BLaER1 treated with 17β-estradiol and CSF1 and Interleukin-3, amounts not matched to agents 10 nM and 100 nM (cell line): ENCODE measurements at regions not wholly inside any gene's neighbourhood (a gene's known extent, or its start where the extent isn't known, plus 50 kb on each side); places are given as distances from the start of the nearest gene placed in this dataset.

Experiments used
- H3K27ac ChIP-seq, 11 experiments: shearing (Covaris generic); formaldehyde crosslinking; 2 replicates each; pipeline ENCODE4 v1.8.1; 2022
- H3K27me3 ChIP-seq, 11 experiments: shearing (Covaris generic); formaldehyde crosslinking; 2 replicates each; pipeline ENCODE4 v1.8.1; 2022
- H3K36me3 ChIP-seq, 11 experiments: shearing (Covaris generic); formaldehyde crosslinking; 2 replicates each; pipeline ENCODE4 v1.8.1; 2022
- H3K4me1 ChIP-seq, 10 experiments: shearing (Covaris generic); formaldehyde crosslinking; 2 replicates each; pipeline ENCODE4 v1.8.1; 2022
- H3K4me2 ChIP-seq, 11 experiments: shearing (Covaris generic); formaldehyde crosslinking; 2 replicates each; pipeline ENCODE4 v1.8.1; 2022
- H3K4me3 ChIP-seq, 10 experiments: shearing (Covaris generic); formaldehyde crosslinking; 2 replicates each; pipeline ENCODE4 v1.8.1; 2022
- H3K9ac ChIP-seq, 11 experiments: shearing (Covaris generic); formaldehyde crosslinking; 2 replicates each; pipeline ENCODE4 v1.8.1; 2022
- H3K9me3 ChIP-seq, 11 experiments: shearing (Covaris generic); formaldehyde crosslinking; replicated peaks in 1 of 11; 2 replicates each; pipeline ENCODE4 v1.8.1; 2022
- H4K20me1 ChIP-seq, 11 experiments: shearing (Covaris generic); formaldehyde crosslinking; 2 replicates each; pipeline ENCODE4 v1.8.1; 2022
- Cebpa-rat ChIP-seq, 11 experiments: shearing (Covaris generic); IDR thresholded peaks; 2 replicates each; pipeline ENCODE4 v1.8.1; 2022

- H3K9me3 ChIP-seq = 0 out of 22 replicates have a peak, but pooled peaks cover 0 to 4% (median 0%) of the 10 kb centered on the region in 11 experiments
These were observed 122.6 kb downstream of the USP22 start for GRCh38 chr17:20920095-20920814.

GRCh38 chr17:20920815-20921199, 122.0 kb downstream of the USP22 start:
- H4K20me1 ChIP-seq = no peaks in the 10 kb centered on the region
- no peaks in the 10 kb centered on the region for H3K36me3 ChIP-seq
- 0 out of 22 replicates have a peak, but pooled peaks cover 0 to 4% (median 0%) of the 10 kb centered on the region in 11 experiments for H3K9me3 ChIP-seq
- TF ChIP-seq Cebpa-rat (IDR thresholded peaks at IDR 0.05) = no peak
- H3K27ac ChIP-seq = no peak overlapping the region
- peaks cover 0 to 3% (median 0%) of the 10 kb centered on the region in 10 experiments; a peak in 1 of 20 replicates for H3K4me1 ChIP-seq
- H3K9ac ChIP-seq = no peak overlapping the region
- no peak overlapping the region for H3K4me3 ChIP-seq
- H3K27me3 ChIP-seq = no peaks in the 10 kb centered on the region
- no peak overlapping the region for H3K4me2 ChIP-seq

More at GRCh38 chr17:20920095-20920814, 122.6 kb downstream of the USP22 start:
- peaks cover 0 to 3% (median 0%) of the 10 kb centered on the region in 10 experiments; a peak in 1 of 20 replicates for H3K4me1 ChIP-seq
- H3K27ac ChIP-seq = no peak overlapping the region
- no peaks in the 10 kb centered on the region for H3K36me3 ChIP-seq
- no peak overlapping the region for H3K4me2 ChIP-seq
- H4K20me1 ChIP-seq = no peaks in the 10 kb centered on the region
- H3K27me3 ChIP-seq = no peaks in the 10 kb centered on the region
- no peak for TF ChIP-seq Cebpa-rat (IDR thresholded peaks at IDR 0.05)
- no peak overlapping the region for H3K4me3 ChIP-seq
- no peak overlapping the region for H3K9ac ChIP-seq

GRCh38 chr17:20922128-20922670, 120.6 kb downstream of the USP22 start:
- 0 out of 20 replicates have a peak, but pooled peaks cover 0 to 3% (median 0%) of the 10 kb centered on the region in 10 experiments for H3K4me1 ChIP-seq
- no peak for TF ChIP-seq Cebpa-rat (IDR thresholded peaks at IDR 0.05)
- no peak overlapping the region for H3K9ac ChIP-seq
- H3K36me3 ChIP-seq = no peaks in the 10 kb centered on the region
- no peaks in the 10 kb centered on the region for H4K20me1 ChIP-seq
- H3K4me2 ChIP-seq = no peak overlapping the region
- H3K9me3 ChIP-seq = 0 out of 22 replicates have a peak, but pooled peaks cover 0 to 4% (median 0%) of the 10 kb centered on the region in 11 experiments
- H3K4me3 ChIP-seq = no peak overlapping the region
- no peak overlapping the region for H3K27ac ChIP-seq
- no peaks in the 10 kb centered on the region for H3K27me3 ChIP-seq

GRCh38 chr17:20924306-20924705, 118.5 kb downstream of the USP22 start:
- no peaks in the 10 kb centered on the region for H4K20me1 ChIP-seq
- no peak for TF ChIP-seq Cebpa-rat (IDR thresholded peaks at IDR 0.05)
- no peak overlapping the region for H3K4me3 ChIP-seq
- H3K4me2 ChIP-seq = no peak overlapping the region
- no peaks in the 10 kb centered on the region for H3K36me3 ChIP-seq
- H3K27ac ChIP-seq = no peak overlapping the region
- H3K27me3 ChIP-seq = no peaks in the 10 kb centered on the region
- no peaks in the 10 kb centered on the region for H3K9me3 ChIP-seq
- H3K9ac ChIP-seq = no peak overlapping the region
- 0 out of 20 replicates have a peak, but pooled peaks cover 0 to 3% (median 0%) of the 10 kb centered on the region in 10 experiments for H3K4me1 ChIP-seq

GRCh38 chr17:20925091-20925490, 117.7 kb downstream of the USP22 start:
- H4K20me1 ChIP-seq = no peaks in the 10 kb centered on the region
- no peak for TF ChIP-seq Cebpa-rat (IDR thresholded peaks at IDR 0.05)
- H3K9ac ChIP-seq = no peak overlapping the region
- H3K4me2 ChIP-seq = no peak overlapping the region
- no peaks in the 10 kb centered on the region for H3K36me3 ChIP-seq
- H3K9me3 ChIP-seq = no peaks in the 10 kb centered on the region
- H3K4me3 ChIP-seq = no peak overlapping the region
- no peaks in the 10 kb centered on the region for H3K27me3 ChIP-seq
- H3K4me1 ChIP-seq = 0 out of 20 replicates have a peak, but pooled peaks cover 0 to 3% (median 0%) of the 10 kb centered on the region in 10 experiments
- no peak overlapping the region for H3K27ac ChIP-seq

- H3K4me2 ChIP-seq = no peak overlapping the region
- H3K9ac ChIP-seq = no peak overlapping the region
- 0 out of 20 replicates have a peak, but pooled peaks cover 0 to 3% (median 0%) of the 10 kb centered on the region in 10 experiments for H3K4me1 ChIP-seq
- H3K4me3 ChIP-seq = no peak overlapping the region
- no peaks in the 10 kb centered on the region for H3K9me3 ChIP-seq
- no peaks in the 10 kb centered on the region for H3K36me3 ChIP-seq
- H3K27me3 ChIP-seq = no peaks in the 10 kb centered on the region
- no peaks in the 10 kb centered on the region for H4K20me1 ChIP-seq
- no peak for TF ChIP-seq Cebpa-rat (IDR thresholded peaks at IDR 0.05)
- H3K27ac ChIP-seq = no peak overlapping the region
These were observed 116.9 kb downstream of the USP22 start for GRCh38 chr17:20925954-20926353.

GRCh38 chr17:20926532-20926931, 116.3 kb downstream of the USP22 start:
- no peaks in the 10 kb centered on the region for H4K20me1 ChIP-seq
- no peaks in the 10 kb centered on the region for H3K27me3 ChIP-seq
- no peak overlapping the region for H3K4me2 ChIP-seq
- no peaks in the 10 kb centered on the region for H3K36me3 ChIP-seq
- H3K4me3 ChIP-seq = no peak overlapping the region
- no peak for TF ChIP-seq Cebpa-rat (IDR thresholded peaks at IDR 0.05)
- 0 out of 20 replicates have a peak, but pooled peaks cover 0 to 3% (median 0%) of the 10 kb centered on the region in 10 experiments for H3K4me1 ChIP-seq
- H3K9me3 ChIP-seq = no peaks in the 10 kb centered on the region
- no peak overlapping the region for H3K9ac ChIP-seq
- no peak overlapping the region for H3K27ac ChIP-seq

- no peak overlapping the region for H3K9ac ChIP-seq
- H3K4me1 ChIP-seq = 0 out of 20 replicates have a peak, but pooled peaks cover 0 to 1% (median 0%) of the 10 kb centered on the region in 10 experiments
These were observed 115.4 kb downstream of the USP22 start for GRCh38 chr17:20927308-20927977.

GRCh38 chr17:20929334-20929733, 113.5 kb downstream of the USP22 start:
- Histone ChIP-seq H3K27me3 (no peaks in the 10 kb centered on the region), H3K9ac (no peak overlapping the region), H3K27ac (no peak overlapping the region), H3K4me1 (peaks cover 0 to 3% (median 0%) of the 10 kb centered on the region in 10 experiments; a peak in 2 of 20 replicates), H4K20me1 (no peaks in the 10 kb centered on the region), H3K4me3 (no peak overlapping the region), H3K9me3 (no peaks in the 10 kb centered on the region), H3K4me2 (no peak overlapping the region), H3K36me3 (no peaks in the 10 kb centered on the region)
- no peak for TF ChIP-seq Cebpa-rat (IDR thresholded peaks at IDR 0.05)

More at GRCh38 chr17:20927308-20927977, 115.4 kb downstream of the USP22 start:
- H3K36me3 ChIP-seq = no peaks in the 10 kb centered on the region
- no peaks in the 10 kb centered on the region for H3K27me3 ChIP-seq
- H4K20me1 ChIP-seq = no peaks in the 10 kb centered on the region
- no peak for TF ChIP-seq Cebpa-rat (IDR thresholded peaks at IDR 0.05)
- H3K27ac ChIP-seq = no peak overlapping the region
- H3K9me3 ChIP-seq = no peaks in the 10 kb centered on the region
- no peak overlapping the region for H3K4me3 ChIP-seq
- no peak overlapping the region for H3K4me2 ChIP-seq
